ENCODE measurements at regions not wholly inside any gene's neighbourhood (a gene's known extent, or its start where the extent isn't known, plus 50 kb on each side); places are given as distances from the start of the nearest gene placed in this dataset.

GRCh38 chr15:66651198-66651597 lies 50.8 kb upstream of the SMAD6 start:
- Histone ChIP-seq H3K9me1 (ENCODE audit: control insufficient read depth, insufficient read depth, low read length) (no peaks in the 10 kb centered on the region), H3K36me3 (ENCODE audit: control insufficient read depth, insufficient read depth, low read length) (peaks cover 58% of the 10 kb centered on the region), H3K79me2 (ENCODE audit: control insufficient read depth, insufficient read depth, low read length) (peaks cover 69% of the 10 kb centered on the region), H3K9me3 (replicated peaks; ENCODE audit: control insufficient read depth, insufficient read depth, low read depth, low read length) (no peaks in the 10 kb centered on the region), H4K20me1 (replicated peaks; ENCODE audit: control insufficient read depth, insufficient read depth, low read length) (no peaks in the 10 kb centered on the region; the same call in 1 of the 2 replicates), H3K27me3 (ENCODE audit: control insufficient read depth in 2 of 2, insufficient read depth in 2 of 2, low read length in 2 of 2) (no peaks in the 10 kb centered on the region), H3K4me2 (ENCODE audit: insufficient read depth, low read length) (no peak overlapping the region), H3K4me1 (replicated peaks in 1 of 2; ENCODE audit: control insufficient read depth in 2 of 2, insufficient read depth in 2 of 2, low read length in 2 of 2) (peaks cover 53 to 71% of the 10 kb centered on the region in 2 experiments), H3K4me3 (no peak overlapping the region), H3K9ac (ENCODE audit: insufficient read depth in 1 of 2, low read depth in 2 of 2, low read length in 2 of 2) (no peak overlapping the region), H3K27ac (ENCODE audit: extremely low read depth, low read depth, low read length) (no peak overlapping the region), H2AFZ (ENCODE audit: low read depth, low read length) (no peak overlapping the region)
- no TSS peak for BruUV-seq (replicated peaks)
- intact Hi-C loops (cut with micrococcal nuclease) (loop anchor here (5.0 kb wide), 1 partner anchor 34 kb away; no protein-coding TSS in a partner anchor), in situ Hi-C loops (cut with MboI) (no loop called here)
- no peak for DNase-seq (ENCODE audit: extremely low read depth in 1 of 4, low spot score in 3 of 4)
- ChIA-PET CTCF (ENCODE audit: low intra/inter-chr PET ratio) (no interaction called here), POLR2A (interaction anchor here (0.7 to 1.2 kb wide), 5 partner anchors 11 to 34 kb away, joined by 3 to 4 read pairs (median 3); no protein-coding TSS in a partner anchor)
- ATAC-seq = no peak
- no peak for FAIRE-seq
- WGBS (ENCODE audit: insufficient coverage, low coverage, missing lambda C conversion rate) = 74% methylated on average over 3 of the region's 3 CpGs
- TF ChIP-seq SAFB2 (IDR thresholded peaks at IDR 0.05; ENCODE audit: borderline replicate concordance, low read depth, low read length, severe bottlenecking) (no peak), TAF9B (IDR thresholded peaks at IDR 0.05; ENCODE audit: partially characterized antibody) (no peak), ARID2 (IDR thresholded peaks at IDR 0.05) (no peak), PPARD (CRISPR knock-in tag; IDR thresholded peaks at IDR 0.05) (no peak), BMI1 (IDR thresholded peaks at IDR 0.05; ENCODE audit: low read length) (no peak), EP400 (IDR thresholded peaks at IDR 0.05) (no peak), NCOA2 (IDR thresholded peaks at IDR 0.05; ENCODE audit: partially characterized antibody in 2 of 2) (no peak), MCM3 (IDR thresholded peaks at IDR 0.05) (no peak), ID3 (CRISPR knock-in tag; IDR thresholded peaks at IDR 0.05) (no peak), ID3 (tag; IDR thresholded peaks at IDR 0.05) (no peak), ZNF766 (CRISPR knock-in tag; conservative IDR thresholded peaks at IDR 0.05) (no peak), ELF2 (CRISPR knock-in tag; IDR thresholded peaks at IDR 0.05) (no peak), UBTF (IDR thresholded peaks at IDR 0.05; ENCODE audit: borderline replicate concordance in 1 of 2, low read depth in 2 of 2, low read length in 2 of 2) (no peak), NCOA1 (IDR thresholded peaks at IDR 0.05; ENCODE audit: low read depth) (no peak), SMARCC2 (IDR thresholded peaks at IDR 0.05; ENCODE audit: low read depth) (no peak), RBM25 (IDR thresholded peaks at IDR 0.05; ENCODE audit: low read depth, low read length, severe bottlenecking) (peak; percentile 82), KDM1A (IDR thresholded peaks at IDR 0.05) (peak; percentile 30 to 55; a peak in 1 of 4 replicates), HDAC3 (IDR thresholded peaks at IDR 0.05; ENCODE audit: borderline replicate concordance, partially characterized antibody) (no peak), DNMT1 (IDR thresholded peaks at IDR 0.05) (no peak), MYNN (IDR thresholded peaks at IDR 0.05) (no peak), MYNN (CRISPR knock-in tag; IDR thresholded peaks at IDR 0.05) (no peak), ZFP36 (IDR thresholded peaks at IDR 0.05; ENCODE audit: low read depth, low read length, partially characterized antibody) (peak; percentile 77), ZNF23 (CRISPR knock-in tag; IDR thresholded peaks at IDR 0.05) (no peak), PHF8 (IDR thresholded peaks at IDR 0.05; ENCODE audit: borderline replicate concordance, low read length) (no peak), NEUROD1 (IDR thresholded peaks at IDR 0.05; ENCODE audit: borderline replicate concordance, low read depth, low read length, partially characterized antibody) (no peak)

All from K562 (cell line).